ENCODE measurements at regions not wholly inside any gene's neighbourhood (a gene's known extent, or its start where the extent isn't known, plus 50 kb on each side); places are given as distances from the start of the nearest gene placed in this dataset.
"Not testable (repeated sequence)": the region's sequence is repeated elsewhere in the genome, so short reads cannot be mapped to it uniquely, and the experiment has no call there.

- TF ChIP-seq TAF1 (IDR thresholded peaks at IDR 0.05; ENCODE audit: low read depth, low read length) (no peak), POU2F2 (IDR thresholded peaks at IDR 0.05; ENCODE audit: low read depth, low read length) (no peak), POLR2AphosphoS5 (IDR thresholded peaks at IDR 0.05; ENCODE audit: low read depth, low read length) (no peak), POLR2A (IDR thresholded peaks at IDR 0.05; ENCODE audit: low read depth, low read length) (no peak), SPI1 (IDR thresholded peaks at IDR 0.05; ENCODE audit: low read depth, low read length) (no peak), PAX5 (IDR thresholded peaks at IDR 0.05; ENCODE audit: insufficient read depth, low read length, severe bottlenecking) (no peak)
- DNase-seq (ENCODE audit: insufficient read length, low spot score) (no peak), FAIRE-seq (no peak)
Measured at GRCh38 chr14:53409289-53409688, 256.2 kb upstream of the DDHD1 start.

- DNase-seq (ENCODE audit: insufficient read length, low spot score) (no peak), FAIRE-seq (no peak)
- no peak for TF ChIP-seq POLR2A (IDR thresholded peaks at IDR 0.05; ENCODE audit: low read depth, low read length)
- TF ChIP-seq POLR2AphosphoS5 (IDR thresholded peaks at IDR 0.05; ENCODE audit: low read depth, low read length) = no peak
- TF ChIP-seq TAF1 (IDR thresholded peaks at IDR 0.05; ENCODE audit: low read depth, low read length) = no peak
- no peak for TF ChIP-seq PAX5 (IDR thresholded peaks at IDR 0.05; ENCODE audit: insufficient read depth, low read length, severe bottlenecking)
- no peak for TF ChIP-seq POU2F2 (IDR thresholded peaks at IDR 0.05; ENCODE audit: low read depth, low read length)
- TF ChIP-seq SPI1 (IDR thresholded peaks at IDR 0.05; ENCODE audit: low read depth, low read length) = no peak
Measured at GRCh38 chr14:53408175-53408879, 255.2 kb upstream of the DDHD1 start.

GRCh38 chr14:53406519-53406918 is 253.4 kb upstream of the DDHD1 start:
- FAIRE-seq = no peak
- DNase-seq (ENCODE audit: insufficient read length, low spot score) = no peak
- TF ChIP-seq POLR2A (IDR thresholded peaks at IDR 0.05; ENCODE audit: low read depth, low read length) (no peak), PAX5 (IDR thresholded peaks at IDR 0.05; ENCODE audit: insufficient read depth, low read length, severe bottlenecking) (no peak), TAF1 (IDR thresholded peaks at IDR 0.05; ENCODE audit: low read depth, low read length) (no peak), POLR2AphosphoS5 (IDR thresholded peaks at IDR 0.05; ENCODE audit: low read depth, low read length) (no peak), POU2F2 (IDR thresholded peaks at IDR 0.05; ENCODE audit: low read depth, low read length) (no peak), SPI1 (IDR thresholded peaks at IDR 0.05; ENCODE audit: low read depth, low read length) (no peak)

GRCh38 chr14:53401646-53402045 is 248.5 kb upstream of the DDHD1 start:
- FAIRE-seq = no peak
- no peak for DNase-seq (ENCODE audit: insufficient read length, low spot score)
- no peak for TF ChIP-seq PAX5 (IDR thresholded peaks at IDR 0.05; ENCODE audit: insufficient read depth, low read length, severe bottlenecking)
- TF ChIP-seq POU2F2 (IDR thresholded peaks at IDR 0.05; ENCODE audit: low read depth, low read length) = no peak
- TF ChIP-seq TAF1 (IDR thresholded peaks at IDR 0.05; ENCODE audit: low read depth, low read length) = no peak
- TF ChIP-seq POLR2A (IDR thresholded peaks at IDR 0.05; ENCODE audit: low read depth, low read length) = no peak
- TF ChIP-seq SPI1 (IDR thresholded peaks at IDR 0.05; ENCODE audit: low read depth, low read length) = no peak
- no peak for TF ChIP-seq POLR2AphosphoS5 (IDR thresholded peaks at IDR 0.05; ENCODE audit: low read depth, low read length)

GRCh38 chr14:53399057-53399456 is 245.9 kb upstream of the DDHD1 start:
- no peak for FAIRE-seq
- no peak for DNase-seq (ENCODE audit: insufficient read length, low spot score)
- TF ChIP-seq POU2F2 (IDR thresholded peaks at IDR 0.05; ENCODE audit: low read depth, low read length) = no peak
- no peak for TF ChIP-seq SPI1 (IDR thresholded peaks at IDR 0.05; ENCODE audit: low read depth, low read length)

GRCh38 chr14:53398616-53399015 is 245.5 kb upstream of the DDHD1 start:
- TF ChIP-seq POU2F2 (IDR thresholded peaks at IDR 0.05; ENCODE audit: low read depth, low read length) (no peak), SPI1 (IDR thresholded peaks at IDR 0.05; ENCODE audit: low read depth, low read length) (no peak), POLR2A (IDR thresholded peaks at IDR 0.05; ENCODE audit: low read depth, low read length) (no peak), TAF1 (IDR thresholded peaks at IDR 0.05; ENCODE audit: low read depth, low read length) (no peak), POLR2AphosphoS5 (IDR thresholded peaks at IDR 0.05; ENCODE audit: low read depth, low read length) (no peak), PAX5 (IDR thresholded peaks at IDR 0.05; ENCODE audit: insufficient read depth, low read length, severe bottlenecking) (no peak)
- FAIRE-seq (no peak), DNase-seq (ENCODE audit: insufficient read length, low spot score) (no peak)

- not testable (repeated sequence) for FAIRE-seq; DNase-seq (ENCODE audit: insufficient read length, low spot score)
Measured at GRCh38 chr14:53395267-53395666, 242.1 kb upstream of the DDHD1 start.

- TF ChIP-seq TAF1 (IDR thresholded peaks at IDR 0.05; ENCODE audit: low read depth, low read length) (no peak), POU2F2 (IDR thresholded peaks at IDR 0.05; ENCODE audit: low read depth, low read length) (no peak), SPI1 (IDR thresholded peaks at IDR 0.05; ENCODE audit: low read depth, low read length) (no peak), POLR2A (IDR thresholded peaks at IDR 0.05; ENCODE audit: low read depth, low read length) (no peak), POLR2AphosphoS5 (IDR thresholded peaks at IDR 0.05; ENCODE audit: low read depth, low read length) (no peak), PAX5 (IDR thresholded peaks at IDR 0.05; ENCODE audit: insufficient read depth, low read length, severe bottlenecking) (no peak)
- no peak for DNase-seq (ENCODE audit: insufficient read length, low spot score)
- no peak for FAIRE-seq
Measured at GRCh38 chr14:53391631-53392285, 238.6 kb upstream of the DDHD1 start.

- no peak for DNase-seq (ENCODE audit: insufficient read length, low spot score)
- TF ChIP-seq POLR2A (IDR thresholded peaks at IDR 0.05; ENCODE audit: low read depth, low read length) (no peak), PAX5 (IDR thresholded peaks at IDR 0.05; ENCODE audit: insufficient read depth, low read length, severe bottlenecking) (no peak), POLR2AphosphoS5 (IDR thresholded peaks at IDR 0.05; ENCODE audit: low read depth, low read length) (no peak), TAF1 (IDR thresholded peaks at IDR 0.05; ENCODE audit: low read depth, low read length) (no peak), SPI1 (IDR thresholded peaks at IDR 0.05; ENCODE audit: low read depth, low read length) (no peak), POU2F2 (IDR thresholded peaks at IDR 0.05; ENCODE audit: low read depth, low read length) (no peak)
- FAIRE-seq = no peak
Measured at GRCh38 chr14:53391156-53391555, 238.0 kb upstream of the DDHD1 start.

GRCh38 chr14:53390008-53390407 is 236.9 kb upstream of the DDHD1 start:
- no peak for TF ChIP-seq TAF1 (IDR thresholded peaks at IDR 0.05; ENCODE audit: low read depth, low read length)
- TF ChIP-seq POLR2AphosphoS5 (IDR thresholded peaks at IDR 0.05; ENCODE audit: low read depth, low read length) = no peak
- TF ChIP-seq PAX5 (IDR thresholded peaks at IDR 0.05; ENCODE audit: insufficient read depth, low read length, severe bottlenecking) = no peak
- no peak for TF ChIP-seq POU2F2 (IDR thresholded peaks at IDR 0.05; ENCODE audit: low read depth, low read length)
- TF ChIP-seq POLR2A (IDR thresholded peaks at IDR 0.05; ENCODE audit: low read depth, low read length) = no peak
- no peak for TF ChIP-seq SPI1 (IDR thresholded peaks at IDR 0.05; ENCODE audit: low read depth, low read length)
- no peak for DNase-seq (ENCODE audit: insufficient read length, low spot score)
- FAIRE-seq = no peak
